ENCODE measurements at regions not wholly inside any gene's neighbourhood (a gene's known extent, or its start where the extent isn't known, plus 50 kb on each side); places are given as distances from the start of the nearest gene placed in this dataset.
A peak's percentile ranks its signal among the peaks of the same experiment; 100 is the strongest.

GRCh38 chr1:175812936-175813335 is 69.5 kb upstream of the TNR start:
- no peaks in the 10 kb centered on the region for H3K4me1 ChIP-seq (ENCODE audit: control insufficient read depth, insufficient read depth, low read length)
- no peaks in the 10 kb centered on the region for H3K27me3 ChIP-seq (ENCODE audit: control insufficient read depth, insufficient read depth, low read length)
- no CpG with 5 or more reads among the region's 2 CpGs for WGBS (ENCODE audit: insufficient coverage)
- no peak for DNase-seq
- no peaks in the 10 kb centered on the region for H3K36me3 ChIP-seq (ENCODE audit: control insufficient read depth, insufficient read depth, low read length)
- H3K27ac ChIP-seq (ENCODE audit: low read length), result no peak overlapping the region
- H3K4me3 ChIP-seq (ENCODE audit: low read length), result no peak overlapping the region
- H3K9me3 ChIP-seq (replicated peaks; ENCODE audit: control insufficient read depth, low read depth, low read length), result no peaks in the 10 kb centered on the region

- H3K27me3 ChIP-seq (ENCODE audit: control insufficient read depth, insufficient read depth, low read length), result no peaks in the 10 kb centered on the region
- H3K27ac ChIP-seq (ENCODE audit: low read length), result no peak overlapping the region
- H3K4me3 ChIP-seq (ENCODE audit: low read length), result no peak overlapping the region
- WGBS (ENCODE audit: insufficient coverage), result no CpG with 5 or more reads among the region's 2 CpGs
- no peaks in the 10 kb centered on the region for H3K4me1 ChIP-seq (ENCODE audit: control insufficient read depth, insufficient read depth, low read length)
- H3K9me3 ChIP-seq (replicated peaks; ENCODE audit: control insufficient read depth, low read depth, low read length), result no peaks in the 10 kb centered on the region
- no peak for DNase-seq
- H3K36me3 ChIP-seq (ENCODE audit: control insufficient read depth, insufficient read depth, low read length), result no peaks in the 10 kb centered on the region
Observed at GRCh38 chr1:175810305-175810704, 66.9 kb upstream of the TNR start.

GRCh38 chr1:175808999-175809398 is 65.6 kb upstream of the TNR start:
- Histone ChIP-seq H3K4me3 (ENCODE audit: low read length) (no peak overlapping the region), H3K27ac (ENCODE audit: low read length) (no peak overlapping the region), H3K36me3 (ENCODE audit: control insufficient read depth, insufficient read depth, low read length) (no peaks in the 10 kb centered on the region), H3K9me3 (replicated peaks; ENCODE audit: control insufficient read depth, low read depth, low read length) (no peaks in the 10 kb centered on the region), H3K27me3 (ENCODE audit: control insufficient read depth, insufficient read depth, low read length) (no peaks in the 10 kb centered on the region), H3K4me1 (ENCODE audit: control insufficient read depth, insufficient read depth, low read length) (peaks cover 3% of the 10 kb centered on the region)
- DNase-seq, result peak; percentile 69

GRCh38 chr1:175808573-175808972 is 65.2 kb upstream of the TNR start:
- WGBS (ENCODE audit: insufficient coverage), result 57% methylated on average over 1 of the region's 4 CpGs

GRCh38 chr1:175804561-175804960 is 61.2 kb upstream of the TNR start:
- peak; percentile 59 for DNase-seq
- Histone ChIP-seq H3K27me3 (ENCODE audit: control insufficient read depth, insufficient read depth, low read length) (no peaks in the 10 kb centered on the region), H3K4me3 (ENCODE audit: low read length) (no peak overlapping the region), H3K27ac (ENCODE audit: low read length) (peak overlapping the region; percentile 37), H3K4me1 (ENCODE audit: control insufficient read depth, insufficient read depth, low read length) (peaks cover 16% of the 10 kb centered on the region), H3K36me3 (ENCODE audit: control insufficient read depth, insufficient read depth, low read length) (no peaks in the 10 kb centered on the region), H3K9me3 (replicated peaks; ENCODE audit: control insufficient read depth, low read depth, low read length) (no peaks in the 10 kb centered on the region)
- WGBS (ENCODE audit: insufficient coverage), result no CpG with 5 or more reads among the region's 3 CpGs

More at GRCh38 chr1:175808573-175808972, 65.2 kb upstream of the TNR start:
- no peak overlapping the region for H3K27ac ChIP-seq (ENCODE audit: low read length)
- DNase-seq, result no peak
- no peaks in the 10 kb centered on the region for H3K36me3 ChIP-seq (ENCODE audit: control insufficient read depth, insufficient read depth, low read length)
- no peaks in the 10 kb centered on the region for H3K27me3 ChIP-seq (ENCODE audit: control insufficient read depth, insufficient read depth, low read length)
- H3K9me3 ChIP-seq (replicated peaks; ENCODE audit: control insufficient read depth, low read depth, low read length), result no peaks in the 10 kb centered on the region
- peaks cover 3% of the 10 kb centered on the region for H3K4me1 ChIP-seq (ENCODE audit: control insufficient read depth, insufficient read depth, low read length)
- no peak overlapping the region for H3K4me3 ChIP-seq (ENCODE audit: low read length)

GRCh38 chr1:175803413-175803812 is 60.0 kb upstream of the TNR start:
- no peak for DNase-seq
- WGBS (ENCODE audit: insufficient coverage), result no CpG with 5 or more reads among the region's 1 CpG
- no peaks in the 10 kb centered on the region for H3K27me3 ChIP-seq (ENCODE audit: control insufficient read depth, insufficient read depth, low read length)
- H3K4me3 ChIP-seq (ENCODE audit: low read length), result no peak overlapping the region
- H3K4me1 ChIP-seq (ENCODE audit: control insufficient read depth, insufficient read depth, low read length), result peaks cover 16% of the 10 kb centered on the region
- no peak overlapping the region for H3K27ac ChIP-seq (ENCODE audit: low read length)
- H3K9me3 ChIP-seq (replicated peaks; ENCODE audit: control insufficient read depth, low read depth, low read length), result no peaks in the 10 kb centered on the region
- no peaks in the 10 kb centered on the region for H3K36me3 ChIP-seq (ENCODE audit: control insufficient read depth, insufficient read depth, low read length)

DNA sequence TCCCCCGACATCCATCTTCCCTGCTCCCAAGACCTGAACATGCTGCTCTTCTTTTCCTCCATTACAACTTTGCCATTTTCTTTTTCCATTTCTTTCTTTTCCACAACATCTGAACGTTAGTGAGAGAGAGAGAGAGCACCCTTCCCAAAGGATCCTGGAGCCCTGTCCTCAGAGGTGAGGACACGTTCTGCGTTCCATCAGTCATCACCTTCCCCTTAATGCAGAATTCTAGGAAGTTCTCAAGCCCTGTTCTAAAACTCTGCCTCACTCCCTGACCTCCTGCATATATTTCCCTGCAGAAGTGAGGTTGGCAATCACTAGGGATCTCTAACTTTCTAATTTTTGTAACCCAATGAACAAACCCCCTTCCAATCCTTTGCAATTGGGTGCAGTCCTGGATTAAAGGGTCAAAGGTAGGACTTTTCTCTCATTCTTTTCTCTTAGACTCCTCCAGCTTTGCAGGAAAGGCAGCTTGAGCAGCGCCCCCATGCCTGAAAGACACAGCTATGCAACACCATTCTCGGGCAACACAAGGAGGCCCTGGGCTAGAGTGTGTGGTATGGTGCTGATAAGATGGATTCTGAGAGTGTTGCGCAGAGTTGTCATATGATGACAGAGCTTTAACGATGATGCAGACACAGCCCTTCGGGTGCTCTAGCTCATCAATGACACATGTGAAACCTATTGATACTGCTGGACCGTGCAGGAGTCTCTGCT is 59.2 kb upstream of the TNR start:
- H3K4me1 ChIP-seq (ENCODE audit: control insufficient read depth, insufficient read depth, low read length), result peaks cover 16% of the 10 kb centered on the region
- H3K36me3 ChIP-seq (ENCODE audit: control insufficient read depth, insufficient read depth, low read length), result no peaks in the 10 kb centered on the region
- no peaks in the 10 kb centered on the region for H3K27me3 ChIP-seq (ENCODE audit: control insufficient read depth, insufficient read depth, low read length)
- peak overlapping the region; percentile 79 for H3K27ac ChIP-seq (ENCODE audit: low read length)
- no peak for DNase-seq
- H3K4me3 ChIP-seq (ENCODE audit: low read length), result no peak overlapping the region
- no peaks in the 10 kb centered on the region for H3K9me3 ChIP-seq (replicated peaks; ENCODE audit: control insufficient read depth, low read depth, low read length)
- 80% methylated on average over 2 of the region's 10 CpGs for WGBS (ENCODE audit: insufficient coverage)

GRCh38 chr1:175801979-175802378 is 58.6 kb upstream of the TNR start:
- no peak overlapping the region for H3K4me3 ChIP-seq (ENCODE audit: low read length)
- no peaks in the 10 kb centered on the region for H3K9me3 ChIP-seq (replicated peaks; ENCODE audit: control insufficient read depth, low read depth, low read length)
- peaks cover 16% of the 10 kb centered on the region for H3K4me1 ChIP-seq (ENCODE audit: control insufficient read depth, insufficient read depth, low read length)
- H3K27ac ChIP-seq (ENCODE audit: low read length), result peak overlapping the region; percentile 79
- H3K36me3 ChIP-seq (ENCODE audit: control insufficient read depth, insufficient read depth, low read length), result no peaks in the 10 kb centered on the region
- DNase-seq, result peak; percentile 45
- H3K27me3 ChIP-seq (ENCODE audit: control insufficient read depth, insufficient read depth, low read length), result no peaks in the 10 kb centered on the region
- 68% methylated on average over 4 of the region's 5 CpGs for whole genome bisulfite sequencing (ENCODE audit: insufficient coverage)

DNA sequence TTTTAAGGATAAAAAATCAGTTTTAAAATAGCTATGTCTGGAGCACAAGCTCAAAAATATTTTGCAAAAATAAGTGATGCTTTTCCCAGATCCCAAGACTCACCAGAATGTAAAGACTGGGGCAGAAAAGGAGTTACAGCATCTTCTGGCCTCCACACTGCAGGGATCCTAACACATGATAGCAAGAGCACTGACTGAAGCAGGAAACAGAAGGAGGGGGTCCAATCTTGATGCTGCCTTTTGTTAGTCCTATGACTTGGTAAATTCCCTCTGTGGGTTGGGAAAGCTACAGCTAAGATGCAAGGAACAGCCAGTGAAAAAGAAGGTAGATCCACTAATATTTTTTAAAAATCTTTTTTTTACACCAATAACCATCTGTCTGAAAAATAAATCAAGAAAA is 54.2 kb upstream of the TNR start:
- H3K9me3 ChIP-seq (replicated peaks; ENCODE audit: control insufficient read depth, low read depth, low read length), result no peaks in the 10 kb centered on the region
- H3K36me3 ChIP-seq (ENCODE audit: control insufficient read depth, insufficient read depth, low read length), result no peaks in the 10 kb centered on the region
- H3K27ac ChIP-seq (ENCODE audit: low read length), result no peak overlapping the region
- H3K4me1 ChIP-seq (ENCODE audit: control insufficient read depth, insufficient read depth, low read length), result peaks cover 16% of the 10 kb centered on the region
- DNase-seq, result no peak
- no peak overlapping the region for H3K4me3 ChIP-seq (ENCODE audit: low read length)
- H3K27me3 ChIP-seq (ENCODE audit: control insufficient read depth, insufficient read depth, low read length), result no peaks in the 10 kb centered on the region

DNA sequence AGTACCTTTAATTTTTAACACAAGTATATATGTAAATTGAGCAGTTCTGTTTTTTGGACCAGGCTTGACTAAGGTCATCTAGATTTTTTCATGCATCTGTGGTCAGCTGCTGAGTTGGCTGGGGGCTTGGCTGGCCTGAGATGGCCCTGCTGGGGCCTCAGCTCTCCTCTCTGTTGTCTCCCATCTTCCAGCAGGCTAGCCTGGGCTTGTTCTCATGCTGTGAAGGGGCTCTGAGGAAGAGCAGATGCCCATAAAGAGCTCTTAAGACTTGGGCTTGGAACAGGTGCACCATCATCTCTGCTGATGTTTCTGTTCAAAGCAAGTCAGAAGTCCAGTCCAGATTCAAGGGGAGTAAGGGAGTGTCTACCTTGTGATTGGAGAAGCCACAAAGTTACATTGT is 51.2 kb upstream of the TNR start:
- H3K4me3 ChIP-seq (ENCODE audit: low read length), result no peak overlapping the region

GRCh38 chr1:175793617-175794016 is 50.2 kb upstream of the TNR start:
- peaks cover 19% of the 10 kb centered on the region for H3K4me1 ChIP-seq (ENCODE audit: control insufficient read depth, insufficient read depth, low read length)
- no peaks in the 10 kb centered on the region for H3K36me3 ChIP-seq (ENCODE audit: control insufficient read depth, insufficient read depth, low read length)
- no peaks in the 10 kb centered on the region for H3K9me3 ChIP-seq (replicated peaks; ENCODE audit: control insufficient read depth, low read depth, low read length)
- H3K27ac ChIP-seq (ENCODE audit: low read length), result peak overlapping the region; percentile 64
- no peak overlapping the region for H3K4me3 ChIP-seq (ENCODE audit: low read length)
- DNase-seq, result peak; percentile 20
- H3K27me3 ChIP-seq (ENCODE audit: control insufficient read depth, insufficient read depth, low read length), result no peaks in the 10 kb centered on the region

More for the DNA sequence above, 51.2 kb upstream of the TNR start:
- peaks cover 19% of the 10 kb centered on the region for H3K4me1 ChIP-seq (ENCODE audit: control insufficient read depth, insufficient read depth, low read length)
- no peaks in the 10 kb centered on the region for H3K9me3 ChIP-seq (replicated peaks; ENCODE audit: control insufficient read depth, low read depth, low read length)
- peak; percentile 32 for DNase-seq
- no peaks in the 10 kb centered on the region for H3K27me3 ChIP-seq (ENCODE audit: control insufficient read depth, insufficient read depth, low read length)
- H3K27ac ChIP-seq (ENCODE audit: low read length), result peak overlapping the region; percentile 45
- H3K36me3 ChIP-seq (ENCODE audit: control insufficient read depth, insufficient read depth, low read length), result no peaks in the 10 kb centered on the region
